GM19035 (cell line): ENCODE measurements at regions not wholly inside any gene's neighbourhood (a gene's known extent, or its start where the extent isn't known, plus 50 kb on each side); places are given as distances from the start of the nearest gene placed in this dataset.

ENCODE experiments used
- ATAC-seq: cut with Tn5 transposase; IDR thresholded peaks from one replicate; pipeline ENCODE4 v1.9.1; 2021; ENCODE audit not compliant: unreplicated experiment

DNA sequence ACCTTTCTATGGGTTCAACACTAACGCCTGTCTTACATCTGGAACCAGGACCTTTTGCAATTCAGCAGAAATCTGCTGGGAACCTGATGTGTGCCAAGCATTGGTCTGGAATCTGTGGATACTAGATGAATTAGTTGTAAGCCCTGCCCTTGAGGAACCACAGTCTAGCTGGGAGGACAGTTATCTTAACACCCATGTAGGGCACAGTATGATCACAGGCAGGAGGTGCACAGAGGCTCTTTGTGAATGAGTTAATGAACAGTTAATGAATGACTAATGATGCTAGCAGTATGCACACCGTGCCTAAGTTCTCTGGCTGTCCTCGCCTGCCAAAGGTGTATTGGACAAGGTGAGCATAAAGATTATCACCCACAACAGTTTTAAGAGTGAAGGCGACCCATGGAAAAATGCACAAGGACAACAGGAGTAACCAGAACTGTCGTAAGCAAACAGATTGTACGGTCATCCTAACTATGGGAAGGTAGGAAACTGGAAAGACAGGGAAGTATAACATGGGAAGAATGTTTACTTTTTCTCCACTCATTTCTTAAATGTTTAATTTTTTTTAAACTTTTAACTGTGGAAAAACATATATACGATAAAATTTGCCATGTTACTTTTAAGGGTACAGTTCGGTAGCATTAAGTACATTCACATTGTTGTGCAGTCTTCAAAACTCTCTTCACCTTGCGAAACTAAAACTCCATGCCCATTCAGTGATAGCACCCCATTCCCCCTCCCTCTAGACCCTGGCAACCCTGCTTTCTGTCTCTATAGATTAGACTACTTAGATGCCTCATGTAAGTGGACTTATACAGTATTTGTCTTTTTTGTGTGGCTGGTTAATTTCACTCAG lies 139.9 kb downstream of the CXCL12 start:
- no peak for ATAC-seq

DNA sequence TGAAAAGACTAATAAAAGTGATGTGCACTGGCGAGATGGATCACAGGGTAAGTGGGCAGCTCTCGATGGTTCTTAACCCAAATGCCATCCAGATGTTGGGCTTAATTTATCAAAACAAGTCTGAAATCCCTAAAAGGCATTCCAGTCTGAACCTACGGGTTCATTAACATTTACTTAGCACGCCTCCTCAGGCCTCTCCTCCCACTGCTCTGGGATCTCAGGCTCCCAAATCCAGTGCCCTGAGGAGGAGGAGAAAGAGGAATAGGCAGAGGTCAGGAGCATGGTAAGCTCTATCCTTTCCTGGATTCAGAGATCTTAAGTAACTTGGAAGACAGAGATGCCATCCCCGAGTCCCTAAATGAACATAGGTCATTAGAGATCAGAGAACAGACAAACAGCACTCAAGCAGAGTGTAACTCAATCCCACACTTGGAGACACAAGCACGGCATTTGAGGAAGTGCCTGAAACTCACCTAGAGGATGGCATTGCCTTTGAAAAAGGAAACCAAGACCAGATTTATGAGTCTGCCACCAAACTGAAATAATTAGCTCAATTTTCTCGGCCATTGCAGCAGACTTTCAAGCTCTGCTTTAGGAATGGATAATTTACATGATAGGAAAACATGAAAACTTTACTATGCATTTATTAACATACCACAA lies 140.9 kb downstream of the CXCL12 start:
- no peak for ATAC-seq

DNA sequence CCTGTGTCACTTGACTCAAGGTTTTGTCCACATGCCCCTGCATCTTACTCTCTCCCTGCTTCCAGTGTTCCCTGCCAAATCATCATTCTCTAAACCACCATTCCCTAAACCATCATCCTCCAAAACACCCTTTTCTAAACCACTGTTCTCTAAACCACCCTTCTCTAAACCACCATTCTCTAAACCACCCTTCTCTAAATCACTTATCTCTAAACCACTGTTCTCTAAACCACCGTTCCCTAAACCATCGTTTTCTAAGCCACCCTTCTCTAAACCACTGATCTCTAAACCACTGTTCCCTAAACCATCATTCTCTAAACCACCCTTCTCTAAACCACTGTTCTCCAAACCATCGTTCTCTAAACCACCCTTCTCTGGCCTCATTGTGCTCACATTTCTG lies 142.1 kb downstream of the CXCL12 start:
- no peak for ATAC-seq

DNA sequence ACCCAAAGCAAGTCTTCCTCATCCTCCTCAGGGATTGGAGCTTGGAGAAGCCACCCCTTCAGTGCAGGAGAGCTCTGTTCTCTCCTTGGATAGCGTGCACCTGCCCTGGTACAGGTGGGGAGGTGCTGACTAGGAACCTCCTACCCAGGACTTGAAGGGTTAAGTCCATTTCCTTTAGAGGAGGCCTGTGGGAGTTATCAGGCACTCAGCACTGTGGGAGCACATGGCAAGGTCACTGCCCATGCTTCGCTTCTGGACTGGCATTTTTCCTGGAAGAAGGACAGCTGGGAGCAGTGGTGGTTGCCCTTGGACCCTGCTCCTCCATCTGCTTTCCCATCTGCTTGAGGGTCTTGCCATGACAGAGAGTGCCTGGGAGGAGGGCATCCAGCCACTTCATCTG lies 142.8 kb downstream of the CXCL12 start:
- ATAC-seq: no peak

DNA sequence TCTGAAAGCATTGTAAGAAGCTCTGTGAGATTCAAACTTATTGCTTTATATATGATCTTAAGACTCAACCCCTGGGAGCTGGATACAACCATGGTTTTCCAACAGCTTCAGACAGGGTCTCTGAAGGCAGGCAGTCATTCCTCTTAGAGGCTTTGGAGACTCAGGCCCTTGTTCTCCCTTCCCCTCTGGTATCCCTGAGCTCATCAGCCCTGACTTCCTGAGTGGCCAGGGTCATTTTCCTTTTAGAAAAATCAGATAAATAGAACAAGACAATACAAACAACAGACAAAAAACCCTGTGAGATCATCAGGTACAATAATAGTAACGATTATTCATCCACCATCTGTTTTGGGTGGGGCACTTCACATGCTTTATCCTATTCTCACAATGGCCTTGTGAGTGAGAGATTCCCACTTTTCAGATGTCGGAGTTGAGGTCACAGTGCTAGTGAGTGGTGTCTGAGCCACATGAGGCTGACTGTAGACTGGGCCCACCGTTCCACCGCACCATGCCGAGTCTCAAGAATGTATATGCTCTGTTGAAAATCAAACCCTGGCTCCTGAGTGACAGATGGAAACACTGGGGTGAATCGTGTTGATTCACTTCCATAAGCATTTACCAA lies 144.2 kb downstream of the CXCL12 start:
- no peak for ATAC-seq

DNA sequence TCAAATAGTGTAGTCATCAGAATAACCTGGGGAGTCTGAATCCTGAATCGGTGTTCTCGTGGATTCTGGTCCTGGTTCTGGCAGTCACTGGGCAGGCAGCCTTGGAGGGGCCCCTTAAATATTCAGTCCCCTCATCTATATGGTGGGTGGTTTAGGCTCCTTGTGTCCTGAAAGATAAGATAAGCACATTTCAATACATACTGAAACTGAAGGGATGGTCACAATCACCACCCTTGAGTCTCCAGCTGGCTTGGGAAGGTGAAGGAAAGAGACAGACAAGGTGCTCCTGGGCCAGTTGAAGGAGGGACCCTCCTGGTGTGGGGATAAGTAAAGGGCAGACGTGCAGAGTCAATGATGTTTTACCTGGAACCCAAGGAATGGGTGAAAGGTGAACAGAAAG lies 146.7 kb downstream of the CXCL12 start:
- no peak for ATAC-seq

DNA sequence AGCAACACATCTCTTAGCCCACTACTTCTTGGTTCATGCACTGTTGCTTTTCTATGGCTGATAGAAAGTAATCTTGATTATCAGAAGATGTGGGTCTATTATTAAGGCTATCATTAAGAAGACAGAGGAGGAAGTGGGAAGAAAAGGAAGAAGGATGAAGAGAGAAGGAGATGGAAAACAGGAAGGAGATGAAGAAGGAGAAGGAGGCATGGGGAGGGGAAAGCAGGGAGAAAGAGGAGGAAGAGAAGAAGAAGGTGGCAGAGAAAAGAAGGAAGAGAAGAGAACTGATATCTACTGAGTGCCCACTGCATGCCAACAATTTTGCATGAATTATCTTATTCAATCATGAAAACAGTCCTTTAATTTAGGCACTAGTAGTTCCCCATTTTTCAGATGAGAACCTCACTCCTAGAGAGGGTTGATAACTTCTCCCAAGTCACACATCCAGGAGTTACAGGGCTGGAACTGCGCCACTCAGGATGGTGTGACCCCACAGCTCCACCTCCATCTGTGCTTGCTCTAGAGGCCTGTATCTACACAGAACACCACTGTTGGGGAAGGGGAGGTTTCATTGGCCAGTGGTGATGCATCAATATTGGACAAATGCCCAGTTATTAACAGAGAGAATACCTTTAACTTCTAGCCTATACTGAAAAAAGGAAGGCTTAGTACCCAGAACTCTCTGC lies 147.4 kb downstream of the CXCL12 start:
- ATAC-seq: no peak

DNA sequence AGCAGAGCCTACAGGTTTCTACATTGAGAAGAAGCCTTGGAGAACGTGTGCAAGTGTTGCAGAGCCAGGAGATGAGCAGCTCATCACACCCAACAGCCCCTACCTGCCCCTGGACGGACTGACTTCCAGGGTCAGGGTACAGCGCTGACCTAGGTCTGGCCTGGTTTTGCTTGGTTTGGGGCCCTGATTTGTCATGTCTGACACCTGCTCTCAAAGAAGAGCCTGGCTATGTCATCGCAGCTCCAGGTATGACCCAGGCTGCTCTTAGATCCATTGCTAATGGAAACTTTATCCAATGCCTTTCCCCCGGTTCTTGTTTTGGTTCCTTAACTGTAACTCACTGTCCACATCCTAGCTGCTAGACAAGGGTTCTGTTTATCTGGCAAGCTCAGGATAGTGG lies 149.5 kb downstream of the CXCL12 start:
- no peak for ATAC-seq

DNA sequence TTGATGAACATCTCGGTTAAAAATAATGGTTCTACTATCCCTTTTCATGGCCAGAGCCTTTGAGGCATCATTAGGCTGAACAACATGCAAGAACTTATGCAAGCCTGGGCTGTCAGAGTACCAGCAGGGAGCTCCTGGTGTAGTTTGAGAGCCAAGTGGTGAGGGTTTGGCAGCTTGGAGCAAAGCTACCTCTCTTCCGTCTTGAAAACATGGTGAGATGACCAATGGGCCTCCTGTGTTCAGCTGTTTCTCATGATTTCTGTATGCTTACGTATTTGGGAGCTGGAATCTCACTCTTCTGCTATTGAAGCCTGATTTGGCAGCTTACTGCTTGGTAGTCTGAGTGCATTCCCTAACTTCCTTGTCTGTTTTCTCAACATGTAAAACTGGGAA lies 150.4 kb downstream of the CXCL12 start:
- ATAC-seq: no peak

DNA sequence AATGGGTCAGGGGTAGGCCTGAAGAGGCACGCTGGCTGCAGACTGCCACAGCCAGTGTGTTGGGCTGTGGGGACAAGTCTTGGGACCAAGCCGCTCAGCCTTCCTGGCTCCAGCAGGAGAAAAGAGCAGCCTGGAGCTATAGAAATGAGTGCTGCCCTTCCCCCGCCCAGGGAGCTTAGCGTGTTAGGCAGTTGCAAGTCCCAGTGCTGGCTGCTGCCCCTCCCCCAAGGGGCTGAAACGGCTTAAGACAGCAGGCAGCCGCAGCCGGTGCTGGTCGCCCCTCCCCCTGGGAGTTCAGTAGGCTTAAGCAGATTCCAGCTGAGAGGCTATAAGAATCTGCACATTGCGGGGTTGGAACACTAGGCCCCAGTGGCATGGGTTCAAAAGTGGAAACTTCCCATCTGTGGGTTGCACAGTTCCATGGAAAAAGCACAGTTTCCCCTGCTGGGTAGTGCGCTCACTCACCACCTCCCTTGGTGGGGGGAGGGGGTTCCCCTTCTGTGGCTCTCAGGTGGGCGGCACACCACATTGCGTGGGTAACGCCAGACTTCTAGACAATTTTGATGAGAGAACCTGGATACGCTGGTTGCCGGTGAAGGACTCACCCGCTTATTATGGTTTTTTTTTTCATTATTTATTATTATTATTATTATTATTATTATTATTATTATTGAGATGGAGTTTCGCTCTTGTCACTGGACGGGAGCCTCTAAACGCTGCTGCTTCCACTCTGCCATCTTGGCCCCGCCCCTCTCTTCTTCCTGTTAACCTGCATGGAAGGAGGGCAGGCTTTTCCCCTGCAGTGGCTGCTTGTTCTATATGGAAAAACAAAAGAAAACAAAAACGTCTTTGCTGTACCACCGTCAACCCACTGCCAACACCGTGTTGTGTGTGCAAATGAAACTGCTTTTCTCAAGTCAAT lies 151.1 kb downstream of the CXCL12 start:
- ATAC-seq: no peak

DNA sequence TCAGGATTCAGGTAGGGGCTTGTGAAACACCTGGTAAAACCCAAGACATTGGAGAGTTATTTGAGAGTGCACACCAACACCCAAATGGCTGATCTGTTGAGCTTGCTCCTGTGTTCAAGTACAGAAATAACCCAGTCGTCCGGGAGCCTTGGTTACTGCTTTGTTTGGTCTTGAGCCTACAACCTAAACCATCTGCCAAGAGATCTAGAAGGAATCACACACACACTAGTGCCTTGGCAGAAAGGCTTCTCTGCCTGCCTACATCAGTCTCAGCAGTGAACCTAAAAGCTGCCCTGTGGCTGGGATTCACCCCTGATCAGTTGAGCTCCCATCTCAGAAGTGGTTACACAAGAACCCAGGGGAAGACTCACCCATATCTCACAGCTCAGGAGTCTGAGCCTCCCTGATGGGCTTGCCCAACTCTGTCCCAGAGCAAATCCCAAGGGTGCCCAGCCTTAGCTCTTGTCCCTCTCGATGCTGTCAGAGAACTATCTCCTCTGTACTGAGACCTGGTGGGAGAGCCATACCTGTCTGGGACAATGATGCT lies 167.6 kb downstream of the CXCL12 start:
- no peak for ATAC-seq

DNA sequence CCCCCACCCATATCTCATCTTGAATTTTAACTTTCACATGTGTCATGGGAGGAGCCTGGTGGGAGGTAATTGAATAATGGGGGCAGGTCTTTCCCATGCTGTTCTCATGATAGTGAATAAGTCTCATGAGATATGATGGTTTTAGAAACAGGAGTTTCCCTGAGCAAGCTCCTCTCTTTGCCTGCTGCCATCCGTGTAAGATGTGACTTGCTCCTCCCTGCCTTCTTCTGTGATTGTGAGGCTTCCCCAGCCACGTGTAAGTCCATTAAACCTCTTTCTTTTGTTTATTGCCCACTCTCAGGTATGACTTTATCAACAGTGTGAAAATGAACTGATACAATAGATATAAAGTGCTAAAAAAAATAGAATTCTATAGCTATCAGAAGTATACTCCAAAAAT lies 168.8 kb downstream of the CXCL12 start:
- no peak for ATAC-seq

DNA sequence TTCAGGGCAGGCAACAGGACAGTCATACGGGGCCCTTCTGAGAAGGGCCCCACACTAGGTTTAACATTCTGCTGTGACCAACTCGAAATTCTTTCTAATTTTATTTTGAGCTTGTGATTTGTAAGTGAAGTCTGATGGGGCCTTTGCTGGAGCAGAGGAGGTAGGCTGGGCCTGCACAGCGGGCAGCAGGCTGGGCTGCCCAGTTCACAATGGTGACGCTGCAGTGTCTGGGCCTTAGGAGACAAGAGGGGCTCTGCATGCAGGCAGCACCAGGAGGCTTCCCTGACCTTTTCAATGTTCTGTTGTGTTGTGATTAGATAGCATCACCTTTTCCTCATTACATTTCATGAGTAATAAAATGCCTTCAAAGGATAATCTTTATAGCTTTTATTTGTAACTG lies 175.1 kb downstream of the CXCL12 start:
- ATAC-seq: no peak

DNA sequence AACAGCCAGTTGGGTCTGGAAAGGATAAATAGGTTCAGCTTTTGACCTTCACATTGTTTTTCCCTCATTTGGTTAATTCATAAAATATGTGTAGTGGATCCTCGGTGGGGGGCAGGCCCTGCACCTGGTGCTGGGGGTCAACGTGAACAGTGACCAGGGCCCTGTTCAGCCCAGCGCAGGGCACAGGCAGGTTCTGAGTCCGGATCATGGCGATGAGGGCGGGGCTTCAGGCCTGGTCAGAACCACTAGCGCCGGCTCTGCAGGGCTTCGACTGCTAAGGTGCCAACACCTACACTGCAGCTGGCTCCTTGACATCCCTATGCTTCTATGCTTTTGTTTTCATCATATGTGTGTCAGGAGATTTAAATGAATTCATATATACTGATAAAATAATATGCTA lies 177.7 kb downstream of the CXCL12 start:
- no peak for ATAC-seq

DNA sequence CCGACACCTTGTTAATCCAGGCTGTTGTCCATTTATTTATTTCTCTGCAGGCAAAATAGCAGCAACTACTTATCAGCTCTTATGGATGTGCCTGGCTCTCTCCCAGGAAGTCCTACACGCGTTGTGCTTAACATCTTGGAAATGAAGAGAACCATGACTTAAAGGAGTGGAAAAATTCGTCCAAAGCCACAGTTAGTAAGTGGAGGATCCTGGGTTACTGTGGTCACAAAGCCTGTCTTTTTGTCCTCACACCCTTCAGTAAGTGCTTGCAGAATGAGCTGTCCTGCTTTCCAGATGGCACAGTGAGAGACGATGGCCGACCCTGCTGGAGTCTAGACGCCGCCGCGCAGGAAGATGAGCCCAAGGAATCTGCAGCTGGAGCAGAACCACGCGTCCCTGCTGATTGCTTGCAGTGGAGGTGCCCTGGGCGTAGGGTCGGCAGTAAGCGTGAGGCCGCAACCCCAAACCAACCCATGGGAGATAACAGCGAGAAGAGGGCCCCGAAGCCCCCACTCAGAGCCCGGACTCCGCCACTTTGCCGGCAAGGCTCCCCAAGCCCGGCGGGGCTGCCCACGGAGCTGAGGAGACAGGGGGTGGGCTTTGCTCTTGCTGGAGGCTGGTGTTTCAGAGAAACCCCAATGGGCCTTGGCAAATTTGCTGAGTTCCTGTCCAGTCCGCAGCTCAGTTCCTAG lies 178.6 kb downstream of the CXCL12 start:
- ATAC-seq: no peak

DNA sequence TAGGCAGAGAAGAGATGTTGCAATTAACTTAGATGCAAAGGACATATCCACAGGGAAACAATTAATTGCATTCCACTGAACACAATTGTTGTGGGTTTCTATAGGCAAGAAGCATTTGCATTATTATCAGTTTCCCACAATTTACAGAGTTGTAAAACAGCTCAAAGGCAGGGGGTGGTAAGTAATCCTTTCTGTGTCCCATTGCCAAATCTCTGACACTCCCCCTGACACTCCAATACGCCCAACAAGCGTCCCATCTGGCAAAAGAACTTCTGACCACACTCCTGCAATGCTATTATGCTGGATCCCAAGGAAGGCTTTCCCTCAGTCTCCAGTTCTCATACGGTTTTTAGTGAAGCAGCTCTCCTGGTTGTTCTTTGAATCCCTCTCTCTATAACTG lies 179.8 kb downstream of the CXCL12 start:
- ATAC-seq: no peak

DNA sequence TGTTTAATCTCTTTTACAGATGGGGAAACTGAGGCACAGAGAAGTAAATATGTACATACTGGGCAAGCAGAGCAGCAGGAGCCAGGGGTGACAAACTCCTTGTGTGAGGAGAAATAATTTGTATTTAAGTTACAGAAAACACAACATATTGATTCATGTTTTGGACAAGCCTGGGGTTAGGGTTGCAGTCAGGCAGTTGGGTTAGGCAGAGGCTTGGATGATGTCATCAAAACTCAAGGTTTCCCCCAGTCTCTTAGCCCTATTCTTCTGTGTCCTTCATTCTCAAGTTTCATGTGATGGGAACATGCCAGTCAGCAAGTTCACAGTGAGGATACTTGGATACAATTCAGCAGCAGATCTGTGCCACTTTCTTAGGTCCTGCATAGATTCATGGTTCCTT lies 181.4 kb downstream of the CXCL12 start:
- ATAC-seq: no peak

DNA sequence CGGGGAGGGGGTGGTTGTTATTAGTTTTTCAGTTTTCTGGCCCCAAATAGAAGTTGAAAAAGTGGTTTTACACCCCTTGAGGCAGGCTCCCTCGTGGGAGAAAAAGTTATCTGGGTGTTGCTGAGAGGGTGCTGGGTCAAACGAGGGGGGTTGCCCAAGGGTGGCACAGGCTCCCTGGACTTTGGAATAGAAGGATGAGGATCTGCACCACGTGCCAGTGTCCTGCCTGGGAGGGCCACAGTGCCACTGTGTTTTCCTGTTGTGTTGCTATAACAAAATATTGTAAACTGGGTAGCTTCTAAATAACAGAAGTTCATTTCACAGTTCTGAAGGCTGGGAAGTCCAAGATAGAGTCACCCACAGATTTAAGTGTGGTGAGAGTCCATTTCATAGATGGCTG lies 181.9 kb downstream of the CXCL12 start:
- ATAC-seq: no peak

DNA sequence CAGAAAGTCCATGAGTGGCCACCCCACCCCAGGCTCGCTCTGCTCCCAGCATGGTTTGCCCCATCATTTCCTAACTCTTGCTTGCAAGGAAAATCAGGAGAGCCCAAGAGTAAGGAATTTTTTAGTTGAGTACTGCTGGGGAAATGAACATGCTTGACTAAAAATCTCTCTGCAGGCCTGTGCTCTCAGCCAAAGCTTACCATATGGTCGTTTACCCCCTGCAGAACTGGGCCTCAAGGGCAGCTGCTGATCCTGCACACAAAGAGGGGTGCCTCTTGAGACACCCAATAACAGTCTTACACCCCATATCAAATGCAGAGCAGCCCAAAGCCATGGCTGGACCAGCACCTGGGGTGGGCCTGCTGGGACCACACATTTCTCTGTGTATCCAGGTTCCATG lies 183.2 kb downstream of the CXCL12 start:
- ATAC-seq: no peak

DNA sequence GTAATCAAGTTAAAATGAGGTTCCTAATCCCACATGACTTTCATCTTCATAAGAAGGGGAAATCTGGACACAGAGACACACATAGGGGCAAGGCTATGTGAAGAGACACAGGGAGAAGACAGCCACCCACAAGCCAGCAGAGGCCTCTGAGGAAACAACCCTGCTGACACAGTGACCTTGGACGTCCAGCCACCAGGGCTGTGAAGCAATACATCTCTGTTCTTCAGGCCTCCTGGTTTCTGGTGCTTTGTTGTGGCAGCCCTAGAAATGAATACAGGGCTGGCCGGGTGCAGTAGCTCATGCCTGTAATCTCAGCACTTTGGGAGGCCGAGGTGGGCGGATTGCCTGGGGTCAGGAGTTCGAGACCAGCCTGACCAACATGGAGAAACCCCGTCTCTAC lies 183.9 kb downstream of the CXCL12 start:
- ATAC-seq: no peak
